Naive thymus-derived CD4-positive, alpha-beta T cell (primary cell): ENCODE measurements at regions not wholly inside any gene's neighbourhood (a gene's known extent, or its start where the extent isn't known, plus 50 kb on each side); places are given as distances from the start of the nearest gene placed in this dataset.
A peak's percentile ranks its signal among the peaks of the same experiment; 100 is the strongest.

ENCODE experiments used
- ATAC-seq: fragments of 150-1000 bp; cut with Tn5 transposase; 2 replicates; pipeline ENCODE4 v1.10.0; 2021; ENCODE audit warnings: mild to moderate bottlenecking, moderate library complexity
- CTCF ChIA-PET: fragments of 350-600 bp; sonication (Branson Sonifier 250); formaldehyde crosslinking; loops from one replicate; lab custom pipeline; 2021; ENCODE audit warnings: antibody characterized with exemption; lab: Charles Lee
- POLR2A ChIA-PET: fragments of 350-600 bp; sonication (Branson Sonifier 250); formaldehyde crosslinking; loops from one replicate; lab custom pipeline; 2021; ENCODE audit warnings: antibody characterized with exemption, inconsistent platforms; lab: Charles Lee
- DNase-seq, 9 donors: peaks; one replicate each; pipeline versions ENCODE4 v3.0.0 to v3.0.0-alpha.2; 2020 to 2022; ENCODE audit warnings: mixed read lengths in 1 of 9
- H3K27ac ChIP-seq: one replicate; pipeline ENCODE4 v1.7.0; 2013; ENCODE audit warnings: mild to moderate bottlenecking, low read depth, low read length, moderate library complexity
- H3K27me3 ChIP-seq, 2 donors: one replicate each; pipeline ENCODE4 v1.7.0; 2013; ENCODE audit warnings: low read length in 2 of 2, mild to moderate bottlenecking in 2 of 2, moderate library complexity in 2 of 2; ENCODE audit not compliant: control insufficient read depth in 2 of 2, insufficient read depth in 2 of 2
- H3K36me3 ChIP-seq, 3 experiments: 1 replicate in 2 of 3; 2 replicates in 1 of 3; pipeline ENCODE4 v1.7.0; 2013; ENCODE audit warnings: low read length in 3 of 3, mild to moderate bottlenecking in 3 of 3, moderate library complexity in 1 of 3; ENCODE audit not compliant: insufficient read depth in 3 of 3, control insufficient read depth in 2 of 3
- H3K4me1 ChIP-seq, 2 donors: one replicate each; pipeline ENCODE4 v1.7.0; 2013; ENCODE audit warnings: low read length in 2 of 2, mild to moderate bottlenecking in 2 of 2, moderate library complexity in 1 of 2; ENCODE audit not compliant: control insufficient read depth in 2 of 2, insufficient read depth in 2 of 2
- H3K4me3 ChIP-seq: 2 replicates; pipeline ENCODE4 v1.7.0; 2013; ENCODE audit warnings: mild to moderate bottlenecking, low read length
- H3K9me3 ChIP-seq, 3 experiments: 1 replicate in 2 of 3; 2 replicates in 1 of 3; pipeline ENCODE4 v1.7.0; 2013; ENCODE audit warnings: low read length in 3 of 3; ENCODE audit not compliant: control insufficient read depth in 2 of 3
- H3K27ac Mint-ChIP-seq, 9 donors: one replicate each; pipeline ENCODE4 v1.8.0; 2020 to 2022; ENCODE audit warnings: mixed read lengths in 9 of 9, mild to moderate bottlenecking in 8 of 9, moderate library complexity in 5 of 9, inconsistent platforms in 2 of 9
- H3K27me3 Mint-ChIP-seq, 5 donors: one replicate each; pipeline ENCODE4 v1.8.0; 2021 to 2022; ENCODE audit warnings: mixed read lengths in 5 of 5, mild to moderate bottlenecking in 1 of 5
- H3K36me3 Mint-ChIP-seq, 5 donors: one replicate each; pipeline ENCODE4 v1.8.0; 2020 to 2022; ENCODE audit warnings: mixed read lengths in 5 of 5, mild to moderate bottlenecking in 3 of 5, inconsistent platforms in 1 of 5
- H3K4me1 Mint-ChIP-seq, 7 donors: one replicate each; pipeline ENCODE4 v1.8.0; 2020 to 2022; ENCODE audit warnings: mixed read lengths in 7 of 7, mild to moderate bottlenecking in 3 of 7, inconsistent platforms in 1 of 7
- H3K4me3 Mint-ChIP-seq, 10 donors: one replicate each; pipeline ENCODE4 v1.8.0; 2020 to 2022; ENCODE audit warnings: mild to moderate bottlenecking in 10 of 10, mixed read lengths in 10 of 10, moderate library complexity in 6 of 10, inconsistent platforms in 2 of 10
- H3K9me3 Mint-ChIP-seq, 11 donors: one replicate each; pipeline ENCODE4 v1.8.0; 2020 to 2022; ENCODE audit warnings: mixed read lengths in 11 of 11, mild to moderate bottlenecking in 4 of 11, inconsistent platforms in 1 of 11, moderate library complexity in 1 of 11
- intact Hi-C, 2 donors: fragments of 100-400 bp; cut with micrococcal nuclease; formaldehyde crosslinking; loops; one replicate each; pipeline ENCODE4 v1.15.1; 2023

- DNase-seq (no peak), ATAC-seq (peak; percentile 16)
- Histone ChIP-seq H3K4me3 (no peak overlapping the region), H3K9me3 (peaks cover 0 to 4% (median 0%) of the 10 kb centered on the region in 3 experiments), H3K36me3 (no peaks in the 10 kb centered on the region), H3K27me3 (no peaks in the 10 kb centered on the region), H3K27ac (no peak overlapping the region), H3K4me1 (no peaks in the 10 kb centered on the region)
- no peak overlapping the region for H3K4me3 Mint-ChIP-seq
- ChIA-PET POLR2A (no interaction called here), CTCF (no interaction called here)
- peaks cover 0 to 15% (median 1%) of the 10 kb centered on the region in 11 donors for H3K9me3 Mint-ChIP-seq
- H3K36me3 Mint-ChIP-seq, result peaks cover 0 to 4% (median 0%) of the 10 kb centered on the region in 5 donors
- intact Hi-C loops, result no loop called here
- H3K27ac Mint-ChIP-seq, result no peak overlapping the region
- H3K27me3 Mint-ChIP-seq, result peaks cover 0 to 7% (median 0%) of the 10 kb centered on the region in 5 donors
- no peaks in the 10 kb centered on the region for H3K4me1 Mint-ChIP-seq
Measured at GRCh38 chr16:48997081-48997615, 284.5 kb downstream of the CBLN1 start.

DNA sequence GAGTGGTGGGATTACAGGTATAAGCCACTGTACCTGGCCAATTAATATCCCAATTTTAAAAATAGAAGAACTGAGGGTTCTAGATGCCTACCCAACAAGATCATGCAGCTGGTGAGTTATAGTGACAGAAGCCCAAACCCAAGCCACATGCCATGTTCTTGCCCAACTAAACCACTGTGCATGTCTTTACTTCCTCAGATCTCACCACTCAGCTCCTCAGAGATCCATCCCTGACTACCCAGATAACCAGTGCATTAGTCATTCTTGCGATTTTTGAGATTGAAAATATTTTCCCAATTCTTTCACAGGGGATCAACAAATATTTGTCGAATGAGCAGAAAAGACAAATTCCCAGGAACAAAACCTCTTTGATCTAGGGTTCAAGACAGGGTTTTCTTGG, 303.1 kb downstream of the CBLN1 start:
- CTCF ChIA-PET, result no interaction called here
- H3K36me3 ChIP-seq, result no peaks in the 10 kb centered on the region
- no peak for ATAC-seq
- Mint-ChIP-seq H3K27me3 (peaks cover 0 to 6% (median 4%) of the 10 kb centered on the region in 5 donors), H3K4me3 (no peak overlapping the region), H3K36me3 (no peaks in the 10 kb centered on the region), H3K9me3 (peaks cover 2 to 21% (median 8%) of the 10 kb centered on the region in 11 donors), H3K4me1 (no peaks in the 10 kb centered on the region), H3K27ac (no peak overlapping the region)
- no peak overlapping the region for H3K27ac ChIP-seq
- H3K9me3 ChIP-seq, result no peaks in the 10 kb centered on the region
- no peaks in the 10 kb centered on the region for H3K4me1 ChIP-seq
- DNase-seq, result no peak
- intact Hi-C loops, result no loop called here
- no peaks in the 10 kb centered on the region for H3K27me3 ChIP-seq
- H3K4me3 ChIP-seq, result no peak overlapping the region
- POLR2A ChIA-PET, result no interaction called here

GRCh38 chr16:48972236-48972635, 309.4 kb downstream of the CBLN1 start:
- ATAC-seq, result no peak
- Histone ChIP-seq H3K27me3 (no peaks in the 10 kb centered on the region), H3K36me3 (no peaks in the 10 kb centered on the region), H3K4me1 (no peaks in the 10 kb centered on the region), H3K9me3 (no peaks in the 10 kb centered on the region), H3K27ac (no peak overlapping the region), H3K4me3 (no peak overlapping the region)
- peaks cover 0 to 15% (median 3%) of the 10 kb centered on the region in 11 donors for H3K9me3 Mint-ChIP-seq
- H3K27me3 Mint-ChIP-seq, result no peaks in the 10 kb centered on the region
- ChIA-PET POLR2A (no interaction called here), CTCF (no interaction called here)
- peaks cover 0 to 4% (median 0%) of the 10 kb centered on the region in 5 donors for H3K36me3 Mint-ChIP-seq
- intact Hi-C loops, result no loop called here
- H3K27ac Mint-ChIP-seq, result no peak overlapping the region
- no peaks in the 10 kb centered on the region for H3K4me1 Mint-ChIP-seq
- no peak for DNase-seq
- no peak overlapping the region for H3K4me3 Mint-ChIP-seq

- POLR2A ChIA-PET, result no interaction called here
Measured at GRCh38 chr16:48971571-48972077, 310.0 kb downstream of the CBLN1 start.

GRCh38 chr16:48970216-48970615, 311.4 kb downstream of the CBLN1 start:
- Histone ChIP-seq H3K27ac (no peak overlapping the region), H3K4me3 (no peak overlapping the region), H3K9me3 (no peaks in the 10 kb centered on the region), H3K36me3 (no peaks in the 10 kb centered on the region), H3K27me3 (no peaks in the 10 kb centered on the region), H3K4me1 (no peaks in the 10 kb centered on the region)
- no peak for DNase-seq
- no peak overlapping the region for H3K4me3 Mint-ChIP-seq
- H3K9me3 Mint-ChIP-seq, result peaks cover 0 to 15% (median 3%) of the 10 kb centered on the region in 11 donors
- POLR2A ChIA-PET, result no interaction called here
- no peak overlapping the region for H3K27ac Mint-ChIP-seq
- no peaks in the 10 kb centered on the region for H3K4me1 Mint-ChIP-seq
- no peak for ATAC-seq
- no peaks in the 10 kb centered on the region for H3K27me3 Mint-ChIP-seq
- intact Hi-C loops, result no loop called here
- peaks cover 0 to 4% (median 0%) of the 10 kb centered on the region in 5 donors for H3K36me3 Mint-ChIP-seq
- CTCF ChIA-PET, result no interaction called here

More at GRCh38 chr16:48971571-48972077, 310.0 kb downstream of the CBLN1 start:
- no peak for DNase-seq
- Mint-ChIP-seq H3K4me3 (no peak overlapping the region), H3K9me3 (peaks cover 0 to 15% (median 3%) of the 10 kb centered on the region in 11 donors), H3K36me3 (peaks cover 0 to 4% (median 0%) of the 10 kb centered on the region in 5 donors), H3K27me3 (no peaks in the 10 kb centered on the region), H3K27ac (no peak overlapping the region), H3K4me1 (no peaks in the 10 kb centered on the region)
- no peak overlapping the region for H3K27ac ChIP-seq
- H3K36me3 ChIP-seq, result no peaks in the 10 kb centered on the region
- no peaks in the 10 kb centered on the region for H3K9me3 ChIP-seq
- H3K4me3 ChIP-seq, result no peak overlapping the region
- no peaks in the 10 kb centered on the region for H3K4me1 ChIP-seq
- CTCF ChIA-PET, result no interaction called here
- intact Hi-C loops, result no loop called here
- no peaks in the 10 kb centered on the region for H3K27me3 ChIP-seq
- ATAC-seq, result no peak

- POLR2A ChIA-PET, result no interaction called here
- H3K36me3 ChIP-seq, result no peaks in the 10 kb centered on the region
- CTCF ChIA-PET, result no interaction called here
- ATAC-seq (no peak), DNase-seq (no peak)
- no peaks in the 10 kb centered on the region for H3K4me1 ChIP-seq
- H3K36me3 Mint-ChIP-seq, result peaks cover 0 to 4% (median 0%) of the 10 kb centered on the region in 5 donors
- H3K27me3 Mint-ChIP-seq, result peaks cover 0 to 5% (median 0%) of the 10 kb centered on the region in 5 donors
- H3K27ac ChIP-seq, result no peak overlapping the region
- H3K9me3 Mint-ChIP-seq, result peaks cover 0 to 15% (median 3%) of the 10 kb centered on the region in 11 donors
- intact Hi-C loops, result no loop called here
- H3K27ac Mint-ChIP-seq, result no peak overlapping the region
- H3K4me1 Mint-ChIP-seq, result no peaks in the 10 kb centered on the region
- no peaks in the 10 kb centered on the region for H3K27me3 ChIP-seq
- no peaks in the 10 kb centered on the region for H3K9me3 ChIP-seq
- no peak overlapping the region for H3K4me3 ChIP-seq
- H3K4me3 Mint-ChIP-seq, result no peak overlapping the region
Measured at GRCh38 chr16:48969611-48970010, 312.0 kb downstream of the CBLN1 start.

DNA sequence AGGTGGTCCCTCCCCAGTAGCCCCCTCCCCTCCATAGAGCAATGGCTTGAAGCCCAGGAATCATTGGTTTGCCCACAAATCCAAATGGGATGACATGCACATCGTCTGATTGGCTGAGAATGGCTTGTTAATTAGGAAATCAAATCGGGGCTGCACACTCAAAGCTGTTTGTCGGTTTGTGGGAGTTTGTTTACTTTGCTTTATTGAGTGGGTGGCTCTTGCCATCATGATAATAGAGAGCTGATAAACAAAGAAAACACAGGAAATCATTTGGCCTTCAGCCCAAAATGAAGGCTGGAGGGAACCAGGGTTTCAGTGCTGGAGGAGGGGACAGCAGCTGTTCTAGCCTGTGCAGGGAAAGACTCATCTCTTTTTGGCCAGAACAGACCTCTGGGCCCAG, 316.3 kb downstream of the CBLN1 start:
- intact Hi-C loops, result no loop called here
- Mint-ChIP-seq H3K27me3 (peaks cover 0 to 6% (median 0%) of the 10 kb centered on the region in 5 donors), H3K4me1 (peaks cover 0 to 1% (median 0%) of the 10 kb centered on the region in 7 donors), H3K4me3 (no peak overlapping the region), H3K9me3 (peaks cover 0 to 15% (median 3%) of the 10 kb centered on the region in 11 donors), H3K27ac (no peak overlapping the region), H3K36me3 (no peaks in the 10 kb centered on the region)
- ChIA-PET POLR2A (no interaction called here), CTCF (no interaction called here)
- H3K9me3 ChIP-seq, result no peaks in the 10 kb centered on the region
- no peak overlapping the region for H3K4me3 ChIP-seq
- H3K27me3 ChIP-seq, result no peaks in the 10 kb centered on the region
- H3K36me3 ChIP-seq, result no peaks in the 10 kb centered on the region
- H3K4me1 ChIP-seq, result no peaks in the 10 kb centered on the region
- DNase-seq (no peak), ATAC-seq (no peak)
- no peak overlapping the region for H3K27ac ChIP-seq
